Prostate gland (tissue), 2 donors: ENCODE measurements at regions not wholly inside any gene's neighbourhood (a gene's known extent, or its start where the extent isn't known, plus 50 kb on each side); places are given as distances from the start of the nearest gene placed in this dataset.

Source experiments
- DNase-seq: peaks from one replicate; pipeline ENCODE4 v3.0.0-alpha.2; 2019; ENCODE audit warnings: low spot score
- H3K27ac ChIP-seq, 2 donors: fragments of 200-600 bp; sonication (generic); 2 replicates each; pipeline ENCODE4 v1.5.1; 2017 to 2019
- H3K27me3 ChIP-seq: fragments of 200-600 bp; sonication (generic); replicated peaks from 2 replicates; pipeline ENCODE4 v1.5.1; 2019; ENCODE audit not compliant: insufficient read depth
- H3K36me3 ChIP-seq, 2 donors: fragments of 200-600 bp; sonication (generic); 1 replicate in 1 of 2; 2 replicates in 1 of 2; pipeline versions ENCODE4 v1.5.1 to v1.8.1; 2017 to 2019
- H3K4me1 ChIP-seq: fragments of 200-600 bp; sonication (generic); replicated peaks from 2 replicates; pipeline ENCODE4 v1.5.1; 2019
- H3K4me3 ChIP-seq, 2 donors: fragments of 200-600 bp; sonication (generic); 2 replicates each; pipeline ENCODE4 v1.5.1; 2017 to 2019
- H3K9me3 ChIP-seq: fragments of 200-600 bp; sonication (generic); 2 replicates; pipeline ENCODE4 v1.5.1; 2017
- CTCF ChIP-seq, 4 experiments: fragments of 200-600 bp in 2 of 4; fragments of 450-650 bp in 2 of 4; sonication (generic) in 2 of 4; IDR thresholded peaks; 1 replicate in 3 of 4; 2 replicates in 1 of 4; pipeline ENCODE4 v1.5.1; 2016 to 2019; ENCODE audit warnings: antibody characterized with exemption in 4 of 4, mild to moderate bottlenecking in 2 of 4, moderate library complexity in 2 of 4
- POLR2A ChIP-seq: fragments of 450-650 bp; IDR thresholded peaks from one replicate; pipeline ENCODE4 v1.6.1; 2016; ENCODE audit warnings: antibody characterized with exemption, mild to moderate bottlenecking
- POLR2AphosphoS5 ChIP-seq: sonication (generic); formaldehyde crosslinking; IDR thresholded peaks from one replicate; pipeline ENCODE4 v1.6.1; 2017; ENCODE audit warnings: antibody characterized with exemption
- WGBS: methylation state at CpG from one replicate; pipeline ENCODE4 v1.1.5; 2018; 5-methylcytosine and 5-hydroxymethylcytosine counted together
- intact Hi-C: fragments of 100-400 bp; cut with DNase I; formaldehyde crosslinking; loops from one replicate; pipeline ENCODE4 v1.14.2; 2022

GRCh38 chr13:47723898-47724297, 277.2 kb downstream of the SUCLA2 start:
- Histone ChIP-seq H3K27ac (no peak overlapping the region), H3K4me1 (no peaks in the 10 kb centered on the region), H3K9me3 (no peaks in the 10 kb centered on the region), H3K36me3 (no peaks in the 10 kb centered on the region), H3K27me3 (no peaks in the 10 kb centered on the region), H3K4me3 (no peak overlapping the region)
- intact Hi-C loops, result no loop called here
- WGBS, result 46% methylated on average over 4 of the region's 4 CpGs
- TF ChIP-seq CTCF (IDR thresholded peaks at IDR 0.05), result no peak
- TF ChIP-seq POLR2A, result no peak
- no peak for TF ChIP-seq POLR2AphosphoS5
- DNase-seq, result no peak

- WGBS, result 49% methylated on average over 2 of the region's 2 CpGs
- Histone ChIP-seq H3K36me3 (no peaks in the 10 kb centered on the region), H3K9me3 (no peaks in the 10 kb centered on the region), H3K4me1 (no peaks in the 10 kb centered on the region), H3K4me3 (no peak overlapping the region), H3K27me3 (no peaks in the 10 kb centered on the region), H3K27ac (no peak overlapping the region)
- intact Hi-C loops, result no loop called here
- no peak for TF ChIP-seq POLR2AphosphoS5
- TF ChIP-seq POLR2A, result no peak
- no peak for TF ChIP-seq CTCF (IDR thresholded peaks at IDR 0.05)
- no peak for DNase-seq
Observed at GRCh38 chr13:47719164-47719563, 281.9 kb downstream of the SUCLA2 start.

- no peaks in the 10 kb centered on the region for H3K4me1 ChIP-seq
- no peak for DNase-seq
- TF ChIP-seq POLR2A (no peak), CTCF (IDR thresholded peaks at IDR 0.05) (no peak), POLR2AphosphoS5 (no peak)
- intact Hi-C loops, result no loop called here
- no peaks in the 10 kb centered on the region for H3K9me3 ChIP-seq
- H3K27ac ChIP-seq, result no peak overlapping the region
- H3K4me3 ChIP-seq, result no peak overlapping the region
- H3K27me3 ChIP-seq, result no peaks in the 10 kb centered on the region
- WGBS, result 28% methylated on average over 8 of the region's 8 CpGs
- H3K36me3 ChIP-seq, result no peaks in the 10 kb centered on the region
Observed at GRCh38 chr13:47718556-47718955, 282.5 kb downstream of the SUCLA2 start.

- Histone ChIP-seq H3K27ac (no peak overlapping the region), H3K4me1 (no peaks in the 10 kb centered on the region), H3K27me3 (peaks cover 3% of the 10 kb centered on the region), H3K4me3 (no peak overlapping the region), H3K9me3 (no peaks in the 10 kb centered on the region), H3K36me3 (no peaks in the 10 kb centered on the region)
- DNase-seq, result no peak
- 30% methylated on average over 3 of the region's 3 CpGs for WGBS
- intact Hi-C loops, result no loop called here
- TF ChIP-seq POLR2AphosphoS5, result no peak
- no peak for TF ChIP-seq POLR2A
- no peak for TF ChIP-seq CTCF (IDR thresholded peaks at IDR 0.05)
Observed at GRCh38 chr13:47708386-47708785, 292.7 kb downstream of the SUCLA2 start.

GRCh38 chr13:47707414-47707813, 293.7 kb downstream of the SUCLA2 start:
- H3K4me1 ChIP-seq, result no peaks in the 10 kb centered on the region
- TF ChIP-seq POLR2A (no peak), CTCF (IDR thresholded peaks at IDR 0.05) (no peak), POLR2AphosphoS5 (no peak)
- no peaks in the 10 kb centered on the region for H3K9me3 ChIP-seq
- intact Hi-C loops, result no loop called here
- H3K36me3 ChIP-seq, result no peaks in the 10 kb centered on the region
- no peak overlapping the region for H3K27ac ChIP-seq
- no peak for DNase-seq
- H3K27me3 ChIP-seq, result peaks cover 3% of the 10 kb centered on the region
- WGBS, result 93% methylated on average over 3 of the region's 3 CpGs
- H3K4me3 ChIP-seq, result no peak overlapping the region
